ENCODE measurements at regions not wholly inside any gene's neighbourhood (a gene's known extent, or its start where the extent isn't known, plus 50 kb on each side); places are given as distances from the start of the nearest gene placed in this dataset.
A peak's percentile ranks its signal among the peaks of the same experiment; 100 is the strongest.

DNA sequence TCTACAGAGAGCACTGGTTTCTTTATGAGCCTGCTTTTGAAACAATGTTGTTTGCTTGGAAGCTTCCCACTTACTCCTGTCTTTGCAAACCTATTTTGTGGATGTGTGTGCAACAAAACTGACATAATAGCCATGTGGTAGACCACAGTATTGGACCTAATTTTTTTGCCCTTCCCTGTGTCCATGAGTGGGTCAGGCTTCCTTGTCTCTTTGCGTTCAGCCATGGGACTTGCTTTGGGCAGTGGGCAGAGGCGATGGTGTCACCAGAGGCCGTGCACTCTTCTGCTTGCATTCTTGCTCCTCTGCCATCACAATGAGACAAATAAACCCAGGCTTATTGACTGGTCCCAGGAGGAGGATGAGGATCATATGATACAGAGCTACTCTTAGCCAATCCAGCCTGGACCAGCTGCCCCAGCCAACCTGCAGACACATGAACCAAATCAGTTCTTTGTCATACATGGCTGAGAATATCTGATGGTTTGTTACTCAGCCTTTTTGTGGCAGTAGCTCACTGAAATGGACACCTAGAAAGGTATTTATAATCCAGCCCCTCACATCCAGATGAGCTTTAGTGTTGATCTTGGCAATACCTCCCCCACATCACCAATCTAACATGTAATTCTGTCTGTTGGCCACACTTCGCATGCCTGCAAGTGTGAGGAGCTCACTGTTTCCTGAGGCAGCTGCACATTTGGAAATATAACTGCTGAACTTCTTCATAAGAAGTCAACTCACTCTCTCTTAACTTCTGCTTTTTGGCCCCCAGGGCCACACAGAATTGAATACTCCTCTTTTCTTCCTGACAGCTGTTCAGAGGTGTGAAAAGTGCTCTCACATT, 427.8 kb upstream of the ZMIZ1 start:
- no peak for DNase-seq

DNA sequence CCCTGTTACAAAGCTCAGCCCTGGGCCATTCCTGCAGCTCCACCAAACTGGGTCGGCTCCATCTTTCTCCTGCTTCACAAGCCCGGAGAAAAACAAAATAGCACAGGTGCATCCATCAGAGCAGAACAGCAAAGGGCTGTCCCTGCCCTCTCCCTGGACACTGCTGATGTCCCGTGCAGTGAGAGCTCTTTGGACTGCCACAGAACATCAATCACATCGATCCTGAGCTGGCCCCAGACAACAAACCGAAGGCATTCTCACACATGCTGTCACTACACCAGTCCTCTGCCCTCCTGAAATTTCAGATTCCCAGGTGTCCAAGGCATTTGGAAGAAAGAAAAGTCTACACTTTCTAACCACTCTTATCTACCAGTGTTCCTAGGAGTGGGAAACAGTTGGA, 427.1 kb upstream of the ZMIZ1 start:
- no peak for DNase-seq

DNA sequence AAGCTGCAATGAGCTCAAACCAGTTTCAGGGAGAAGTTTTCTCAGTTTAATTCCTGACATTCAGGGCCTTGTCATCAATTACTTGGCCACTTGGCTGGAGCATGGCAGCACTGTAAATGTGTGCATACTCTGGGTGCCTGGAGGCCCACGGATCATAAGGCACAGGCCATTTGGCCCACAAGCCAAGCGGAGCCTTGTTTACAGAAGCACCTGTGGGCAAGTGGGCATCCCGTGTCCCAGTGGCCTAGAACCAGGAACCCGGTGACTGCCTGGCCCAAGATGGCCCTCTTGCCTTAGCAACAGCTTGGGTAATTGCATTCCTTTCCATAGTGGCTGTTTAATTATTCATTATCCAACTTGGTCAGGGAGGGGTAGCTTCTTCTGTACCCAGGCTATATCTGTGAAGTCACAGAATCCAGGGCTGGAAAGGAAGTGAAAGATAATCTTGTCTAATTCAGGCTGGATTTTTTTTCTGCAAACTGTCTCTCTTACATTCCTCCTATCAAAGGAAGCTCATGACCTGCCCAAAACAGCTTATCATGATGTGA, 426.4 kb upstream of the ZMIZ1 start:
- no peak for DNase-seq

DNA sequence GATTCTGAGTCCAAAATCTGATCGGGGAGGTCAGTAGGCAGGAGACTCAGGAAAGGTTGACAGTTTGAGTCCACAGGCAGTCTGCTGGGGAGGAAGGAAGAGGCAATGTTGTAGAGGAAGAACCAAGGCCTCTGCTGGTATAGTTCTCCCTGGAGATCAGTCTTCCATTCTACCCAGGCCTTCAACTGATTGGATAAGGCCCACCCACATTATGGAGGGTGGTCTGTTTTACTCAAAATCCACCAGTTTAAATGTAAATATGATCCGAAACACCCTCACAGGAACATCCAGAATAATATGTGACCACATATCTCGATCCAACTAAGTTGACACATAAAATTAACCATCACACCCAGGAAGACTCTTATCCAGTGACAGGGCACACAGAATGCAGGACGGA, 425.3 kb upstream of the ZMIZ1 start:
- DNase-seq: no peak

GRCh38 chr10:78644550-78644949, 424.2 kb upstream of the ZMIZ1 start:
- DNase-seq: no peak

DNA sequence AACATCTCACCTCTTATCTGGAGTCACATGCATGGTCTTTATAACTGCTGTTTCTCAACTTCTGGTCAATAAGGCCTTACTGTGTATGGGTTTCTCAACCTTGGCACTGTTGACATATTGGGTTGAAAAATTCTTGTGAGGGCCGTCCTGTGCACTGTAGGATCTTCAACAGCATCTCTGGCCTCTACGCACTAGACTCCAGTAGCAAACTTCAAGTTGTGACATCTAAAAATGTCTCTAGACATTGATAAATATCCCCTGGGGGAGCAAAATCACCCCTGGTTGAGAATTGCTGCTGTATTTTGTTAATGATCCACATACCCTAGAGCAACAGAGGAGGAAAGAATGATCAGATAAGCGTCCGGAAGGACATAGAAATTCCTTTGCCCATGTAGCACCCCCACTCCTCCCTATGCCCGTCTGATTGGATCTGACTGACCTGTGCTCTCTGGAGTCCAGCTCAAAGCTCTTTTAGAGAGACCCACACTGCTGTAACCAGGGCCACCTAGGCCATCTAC, 423.5 kb upstream of the ZMIZ1 start:
- DNase-seq: no peak

DNA sequence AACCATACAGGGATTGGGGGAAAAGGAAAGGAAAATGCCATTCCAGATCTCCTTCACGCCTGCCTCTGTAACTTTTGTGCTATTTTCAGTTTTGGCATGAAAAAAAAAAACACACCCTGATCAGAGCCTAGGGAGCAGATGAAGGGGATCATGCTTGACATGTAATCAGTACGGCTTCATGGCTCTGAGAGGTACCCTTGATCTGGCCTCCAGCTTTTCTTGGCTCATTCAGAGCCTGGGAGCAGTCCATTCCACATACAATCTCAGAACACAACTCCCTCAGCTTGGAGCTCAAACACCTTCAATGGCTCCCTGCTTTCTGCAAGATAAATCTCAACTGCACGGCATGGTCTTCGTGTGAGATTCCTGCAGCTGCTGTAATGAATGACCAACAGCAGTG, 422.8 kb upstream of the ZMIZ1 start:
- no peak for DNase-seq

DNA sequence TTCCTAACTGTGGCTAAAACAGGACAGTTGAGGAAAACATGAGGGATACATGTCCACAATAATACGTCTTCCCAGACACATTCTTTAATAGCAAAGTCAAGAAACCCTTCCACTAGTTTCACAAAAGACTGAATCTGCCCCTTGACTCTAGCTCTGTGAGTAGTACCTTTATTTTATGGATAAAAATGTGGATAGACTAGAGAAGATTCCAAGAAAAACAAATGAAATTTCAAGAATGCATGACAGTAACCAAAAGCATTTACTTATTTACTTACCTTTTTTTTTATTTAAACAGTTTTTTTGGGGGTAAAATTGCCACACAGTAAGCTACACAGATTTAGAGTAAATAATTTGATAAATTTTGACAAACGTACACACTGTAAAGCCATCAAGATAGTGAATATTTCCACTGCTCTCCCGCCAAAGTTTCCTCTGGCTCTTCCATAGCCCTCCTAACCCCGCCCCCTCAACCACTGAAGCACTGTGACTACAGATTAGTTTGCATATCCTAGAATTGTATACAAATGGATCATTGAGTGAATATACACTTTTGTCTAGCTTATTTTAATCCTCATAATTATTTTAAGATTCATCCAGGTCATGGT, 420.4 kb upstream of the ZMIZ1 start:
- DNase-seq: no peak

- no peak for DNase-seq
Measured at GRCh38 chr10:78649429-78649828, 419.3 kb upstream of the ZMIZ1 start.

DNA sequence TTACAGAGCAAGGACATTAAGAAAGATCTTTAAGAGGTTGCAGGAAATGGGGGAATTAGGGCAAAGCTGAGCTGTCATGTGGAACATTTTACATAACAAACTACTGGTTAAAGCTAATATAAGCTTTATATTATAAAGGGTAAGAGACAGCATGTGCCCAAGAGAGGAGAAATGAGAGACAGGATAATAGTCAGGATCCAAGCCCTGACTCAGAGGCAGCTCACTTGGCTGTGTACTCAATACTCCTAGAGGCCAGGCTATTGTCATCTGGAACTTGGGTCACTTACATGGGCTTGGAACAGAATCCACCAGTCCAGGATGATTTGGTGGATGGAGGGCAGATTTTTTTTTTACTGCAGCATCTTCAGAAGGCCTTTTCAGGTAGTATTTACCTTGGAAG, 418.6 kb upstream of the ZMIZ1 start:
- DNase-seq: no peak

DNA sequence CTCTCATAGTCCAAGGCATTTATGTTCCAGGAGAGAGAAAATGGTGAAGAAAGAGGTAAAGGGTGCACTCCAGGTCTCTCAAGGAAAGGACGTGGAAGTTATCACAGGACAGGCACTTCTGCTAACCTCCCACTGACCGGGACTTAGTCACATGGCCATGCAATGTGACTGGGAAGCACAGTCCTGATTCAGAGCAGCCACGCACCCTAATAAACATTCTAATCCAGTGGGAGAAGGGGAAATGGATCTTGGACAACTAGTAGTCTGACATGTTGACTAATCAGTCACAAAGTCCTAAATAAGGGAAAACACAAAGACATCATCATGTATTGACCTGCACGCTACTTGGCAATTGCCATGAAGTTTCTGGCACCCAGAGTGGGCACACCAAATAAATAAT, 417.5 kb upstream of the ZMIZ1 start:
- no peak for DNase-seq

DNA sequence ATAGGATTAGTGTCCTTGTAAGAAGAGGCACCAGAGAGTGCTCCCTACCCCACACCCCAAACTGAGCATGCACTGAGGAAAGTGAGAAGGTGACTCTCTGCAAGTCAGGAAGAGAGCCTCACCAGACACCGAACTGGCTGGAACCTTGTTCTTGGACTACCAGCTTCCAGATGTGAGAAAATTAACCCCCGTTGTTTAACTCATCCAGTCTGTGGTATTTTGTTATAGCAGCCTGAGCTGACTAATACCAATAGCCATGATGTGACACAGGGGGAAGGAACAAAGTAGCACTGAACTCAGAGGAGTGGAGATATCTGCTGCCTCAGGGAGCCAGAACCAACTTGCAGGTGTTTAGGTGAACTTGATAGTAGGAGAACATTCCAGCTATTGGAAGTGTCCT, 415.2 kb upstream of the ZMIZ1 start:
- no peak for DNase-seq

- DNase-seq: no peak
Measured at GRCh38 chr10:78654047-78654590, 414.6 kb upstream of the ZMIZ1 start.

DNA sequence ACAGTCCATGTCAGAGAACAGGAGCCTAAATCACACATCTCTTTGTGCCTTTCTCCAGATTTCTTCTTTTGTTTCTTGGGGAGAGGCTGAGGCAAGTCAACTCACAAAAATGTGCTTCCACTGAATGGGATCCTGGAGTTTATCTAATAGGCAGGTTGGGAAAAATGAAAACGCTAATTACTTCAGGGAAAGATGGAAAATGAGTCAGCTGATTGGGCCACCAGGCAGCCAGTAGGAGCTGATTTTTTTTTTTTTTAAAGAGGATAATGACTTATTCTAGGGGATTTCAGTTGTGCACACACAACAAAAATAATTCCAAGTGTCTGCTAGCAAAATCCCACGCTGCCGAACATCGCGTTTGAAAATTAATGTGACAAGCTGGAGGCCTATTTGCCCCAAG, 412.8 kb upstream of the ZMIZ1 start:
- DNase-seq: no peak

- DNase-seq: no peak
Measured at GRCh38 chr10:78656417-78657162, 412.2 kb upstream of the ZMIZ1 start.

- peak; percentile 86 for DNase-seq
Measured at GRCh38 chr10:78657163-78657861, 411.5 kb upstream of the ZMIZ1 start.

- no peak for DNase-seq
Measured at GRCh38 chr10:78657862-78658165, 411.0 kb upstream of the ZMIZ1 start.

DNA sequence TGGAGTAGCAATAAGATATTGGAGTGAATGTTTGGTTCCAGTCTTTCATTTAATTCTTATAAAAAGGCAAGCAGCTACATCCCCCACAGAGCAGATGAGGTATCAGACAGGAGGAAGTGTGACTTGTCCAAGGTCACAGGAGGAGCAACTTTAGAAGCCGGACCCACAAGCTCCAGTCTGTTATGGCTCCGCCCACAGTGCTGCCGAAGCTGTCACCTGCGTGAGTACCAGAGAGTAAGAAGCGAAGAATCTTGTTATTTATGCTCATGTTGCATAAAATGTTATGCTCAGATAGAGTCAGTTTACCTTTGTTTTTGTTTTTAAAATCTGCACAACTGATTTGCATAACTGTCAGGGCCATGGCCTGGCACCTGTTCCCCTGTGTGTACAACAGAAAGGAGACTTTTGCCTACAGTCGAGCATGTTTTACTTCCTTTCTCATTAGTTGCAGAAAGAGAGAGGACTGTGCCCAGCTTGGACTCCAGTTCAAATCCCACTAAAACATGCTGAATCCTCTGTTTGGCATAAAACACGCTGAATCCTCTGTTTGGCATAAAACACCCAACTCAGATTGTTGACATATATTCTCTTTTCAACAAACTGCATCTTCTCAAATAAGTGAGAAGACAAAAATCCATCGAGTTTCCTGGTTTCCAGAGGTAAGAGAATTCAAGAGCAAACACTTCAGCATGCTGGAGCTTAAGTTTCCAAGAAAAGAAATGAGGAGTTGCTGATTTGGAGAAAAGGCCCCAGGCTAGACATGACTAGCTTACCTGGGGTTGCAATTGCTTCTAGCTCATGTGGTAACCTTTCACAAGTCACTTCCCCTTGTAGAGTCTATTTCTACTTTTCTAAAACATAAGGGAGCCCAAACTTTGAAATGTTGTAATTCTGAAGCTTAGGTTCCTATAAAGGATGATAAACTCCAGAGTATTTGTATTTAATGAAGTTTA, 409.8 kb upstream of the ZMIZ1 start:
- DNase-seq: no peak

- no peak for DNase-seq
Measured at GRCh38 chr10:78659598-78659967, 409.2 kb upstream of the ZMIZ1 start.

- DNase-seq: no peak
Measured at GRCh38 chr10:78660446-78661106, 408.2 kb upstream of the ZMIZ1 start.

GRCh38 chr10:78663721-78664120, 405.0 kb upstream of the ZMIZ1 start:
- DNase-seq: no peak
